ENCODE measurements at regions not wholly inside any gene's neighbourhood (a gene's known extent, or its start where the extent isn't known, plus 50 kb on each side); places are given as distances from the start of the nearest gene placed in this dataset.
A peak's percentile ranks its signal among the peaks of the same experiment; 100 is the strongest.

- no peak for FAIRE-seq
- Histone ChIP-seq H3K9ac (ENCODE audit: low read length in 3 of 3) (no peak overlapping the region), H3K27ac (ENCODE audit: low read depth in 2 of 2, low read length in 2 of 2) (no peak overlapping the region), H3K4me1 (ENCODE audit: control insufficient read depth in 2 of 3, insufficient read depth in 2 of 3, low read depth in 1 of 3, low read length in 3 of 3) (no peaks in the 10 kb centered on the region), H3K9me3 (ENCODE audit: control insufficient read depth in 2 of 3, insufficient read depth in 1 of 3, low read length in 3 of 3) (no peaks in the 10 kb centered on the region), H3K4me3 (ENCODE audit: low read length in 3 of 3) (no peak overlapping the region), H3K27me3 (ENCODE audit: control insufficient read depth, insufficient read depth, low read length) (no peaks in the 10 kb centered on the region), H3K36me3 (ENCODE audit: control insufficient read depth in 2 of 3, insufficient read depth in 3 of 3, low read length in 3 of 3) (no peaks in the 10 kb centered on the region)
- intact Hi-C loops (cut with DNase I): no loop called here
- DNase-seq: no peak
- TF ChIP-seq, protein P1, sequence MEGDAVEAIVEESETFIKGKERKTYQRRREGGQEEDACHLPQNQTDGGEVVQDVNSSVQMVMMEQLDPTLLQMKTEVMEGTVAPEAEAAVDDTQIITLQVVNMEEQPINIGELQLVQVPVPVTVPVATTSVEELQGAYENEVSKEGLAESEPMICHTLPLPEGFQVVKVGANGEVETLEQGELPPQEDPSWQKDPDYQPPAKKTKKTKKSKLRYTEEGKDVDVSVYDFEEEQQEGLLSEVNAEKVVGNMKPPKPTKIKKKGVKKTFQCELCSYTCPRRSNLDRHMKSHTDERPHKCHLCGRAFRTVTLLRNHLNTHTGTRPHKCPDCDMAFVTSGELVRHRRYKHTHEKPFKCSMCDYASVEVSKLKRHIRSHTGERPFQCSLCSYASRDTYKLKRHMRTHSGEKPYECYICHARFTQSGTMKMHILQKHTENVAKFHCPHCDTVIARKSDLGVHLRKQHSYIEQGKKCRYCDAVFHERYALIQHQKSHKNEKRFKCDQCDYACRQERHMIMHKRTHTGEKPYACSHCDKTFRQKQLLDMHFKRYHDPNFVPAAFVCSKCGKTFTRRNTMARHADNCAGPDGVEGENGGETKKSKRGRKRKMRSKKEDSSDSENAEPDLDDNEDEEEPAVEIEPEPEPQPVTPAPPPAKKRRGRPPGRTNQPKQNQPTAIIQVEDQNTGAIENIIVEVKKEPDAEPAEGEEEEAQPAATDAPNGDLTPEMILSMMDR (IDR thresholded peaks at IDR 0.05; ENCODE audit: borderline replicate concordance, extremely low read depth, insufficient read depth): no peak
Observed at GRCh38 chr5:3862906-3863305, 267.3 kb downstream of the IRX1 start.

- Histone ChIP-seq H3K4me1 (ENCODE audit: control insufficient read depth in 2 of 3, insufficient read depth in 2 of 3, low read depth in 1 of 3, low read length in 3 of 3) (no peaks in the 10 kb centered on the region), H3K4me3 (ENCODE audit: low read length in 3 of 3) (no peak overlapping the region), H3K27ac (ENCODE audit: low read depth in 2 of 2, low read length in 2 of 2) (no peak overlapping the region), H3K9me3 (ENCODE audit: control insufficient read depth in 2 of 3, insufficient read depth in 1 of 3, low read length in 3 of 3) (peaks cover 0 to 11% (median 0%) of the 10 kb centered on the region in 3 donors), H3K9ac (ENCODE audit: low read length in 3 of 3) (no peak overlapping the region), H3K36me3 (ENCODE audit: control insufficient read depth in 2 of 3, insufficient read depth in 3 of 3, low read length in 3 of 3) (no peaks in the 10 kb centered on the region), H3K27me3 (ENCODE audit: control insufficient read depth, insufficient read depth, low read length) (no peaks in the 10 kb centered on the region)
- peak in 2 of 5 donors; percentile 12 to 64 for DNase-seq
- no peak for FAIRE-seq
- TF ChIP-seq, protein P1 (IDR thresholded peaks at IDR 0.05; ENCODE audit: borderline replicate concordance, extremely low read depth, insufficient read depth): no peak
- intact Hi-C loops (cut with DNase I): no loop called here
Observed at GRCh38 chr5:3875144-3875543, 279.5 kb downstream of the IRX1 start.

GRCh38 chr5:3878267-3878666 is 282.6 kb downstream of the IRX1 start:
- H3K9me3 ChIP-seq (ENCODE audit: control insufficient read depth in 2 of 3, insufficient read depth in 1 of 3, low read length in 3 of 3): peaks cover 0 to under 1% (median 0%) of the 10 kb centered on the region in 3 donors
- H3K9ac ChIP-seq (ENCODE audit: low read length in 3 of 3): no peak overlapping the region
- H3K4me3 ChIP-seq (ENCODE audit: low read length in 3 of 3): no peak overlapping the region
- H3K36me3 ChIP-seq (ENCODE audit: control insufficient read depth in 2 of 3, insufficient read depth in 3 of 3, low read length in 3 of 3): no peaks in the 10 kb centered on the region
- H3K4me1 ChIP-seq (ENCODE audit: control insufficient read depth in 2 of 3, insufficient read depth in 2 of 3, low read depth in 1 of 3, low read length in 3 of 3): no peaks in the 10 kb centered on the region
- TF ChIP-seq, protein P1 (IDR thresholded peaks at IDR 0.05; ENCODE audit: borderline replicate concordance, extremely low read depth, insufficient read depth): no peak
- intact Hi-C loops (cut with DNase I): no loop called here
- no peaks in the 10 kb centered on the region for H3K27me3 ChIP-seq (ENCODE audit: control insufficient read depth, insufficient read depth, low read length)
- H3K27ac ChIP-seq (ENCODE audit: low read depth in 2 of 2, low read length in 2 of 2): no peak overlapping the region
- DNase-seq (no peak), FAIRE-seq (no peak)

GRCh38 chr5:3883040-3883439 is 287.4 kb downstream of the IRX1 start:
- Histone ChIP-seq H3K27me3 (ENCODE audit: control insufficient read depth, insufficient read depth, low read length) (no peaks in the 10 kb centered on the region), H3K36me3 (ENCODE audit: control insufficient read depth in 2 of 3, insufficient read depth in 3 of 3, low read length in 3 of 3) (no peaks in the 10 kb centered on the region), H3K4me1 (ENCODE audit: control insufficient read depth in 2 of 3, insufficient read depth in 2 of 3, low read depth in 1 of 3, low read length in 3 of 3) (no peaks in the 10 kb centered on the region), H3K4me3 (ENCODE audit: low read length in 3 of 3) (no peak overlapping the region), H3K9me3 (ENCODE audit: control insufficient read depth in 2 of 3, insufficient read depth in 1 of 3, low read length in 3 of 3) (no peaks in the 10 kb centered on the region), H3K27ac (ENCODE audit: low read depth in 2 of 2, low read length in 2 of 2) (no peak overlapping the region), H3K9ac (ENCODE audit: low read length in 3 of 3) (no peak overlapping the region)
- TF ChIP-seq, protein P1 (IDR thresholded peaks at IDR 0.05; ENCODE audit: borderline replicate concordance, extremely low read depth, insufficient read depth): no peak
- DNase-seq (no peak), FAIRE-seq (no peak)
- intact Hi-C loops (cut with DNase I): no loop called here

All from kidney (tissue), 13 donors.